ENCODE measurements at regions not wholly inside any gene's neighbourhood (a gene's known extent, or its start where the extent isn't known, plus 50 kb on each side); places are given as distances from the start of the nearest gene placed in this dataset.

- intact Hi-C loops (cut with micrococcal nuclease; ENCODE audit: unreplicated experiment): no loop called here
- no peak for DNase-seq
- Histone ChIP-seq H3K4me1 (replicated peaks; ENCODE audit: insufficient read depth) (no peaks in the 10 kb centered on the region), H3F3A (ENCODE audit: insufficient read depth, low read depth) (no peaks in the 10 kb centered on the region), H3K36me3 (ENCODE audit: low read depth) (no peaks in the 10 kb centered on the region), H3K9me2 (ENCODE audit: insufficient read depth) (no peaks in the 10 kb centered on the region), H3K4me2 (no peak overlapping the region), H3K79me2 (ENCODE audit: low read depth) (no peaks in the 10 kb centered on the region), H2AFZ (no peak overlapping the region), H3K4me3 (no peak overlapping the region), H4K20me1 (ENCODE audit: insufficient read depth) (no peaks in the 10 kb centered on the region), H3K9me3 (ENCODE audit: insufficient read depth, low read depth) (no peaks in the 10 kb centered on the region), H3K27me3 (ENCODE audit: insufficient read depth, low read depth) (no peaks in the 10 kb centered on the region), H3K27ac (no peak overlapping the region)
- ChIA-PET CTCF (no interaction called here), POLR2A (ENCODE audit: unreplicated experiment) (no interaction called here)
- TF ChIP-seq EZH2 (IDR thresholded peaks at IDR 0.05; ENCODE audit: low read depth) (no peak), CTCF (conservative IDR thresholded peaks at IDR 0.05) (no peak)
- no TSS peak for BruUV-seq (replicated peaks)
Measured at GRCh38 chr14:48490756-48491155, 815.4 kb upstream of the MDGA2 start.

- Histone ChIP-seq H4K20me1 (ENCODE audit: insufficient read depth) (no peaks in the 10 kb centered on the region), H3K4me2 (no peak overlapping the region), H2AFZ (no peak overlapping the region), H3K9me2 (ENCODE audit: insufficient read depth) (no peaks in the 10 kb centered on the region), H3K36me3 (ENCODE audit: low read depth) (no peaks in the 10 kb centered on the region), H3K4me3 (no peak overlapping the region), H3K9me3 (ENCODE audit: insufficient read depth, low read depth) (no peaks in the 10 kb centered on the region), H3K79me2 (ENCODE audit: low read depth) (no peaks in the 10 kb centered on the region), H3K27me3 (ENCODE audit: insufficient read depth, low read depth) (no peaks in the 10 kb centered on the region), H3K4me1 (replicated peaks; ENCODE audit: insufficient read depth) (no peaks in the 10 kb centered on the region), H3K27ac (no peak overlapping the region), H3F3A (ENCODE audit: insufficient read depth, low read depth) (no peaks in the 10 kb centered on the region)
- intact Hi-C loops (cut with micrococcal nuclease; ENCODE audit: unreplicated experiment): no loop called here
- DNase-seq: no peak
- ChIA-PET CTCF (no interaction called here), POLR2A (ENCODE audit: unreplicated experiment) (no interaction called here)
- no TSS peak for BruUV-seq (replicated peaks)
- no peak for TF ChIP-seq CTCF (conservative IDR thresholded peaks at IDR 0.05)
- no peak for TF ChIP-seq EZH2 (IDR thresholded peaks at IDR 0.05; ENCODE audit: low read depth)
Measured at GRCh38 chr14:48473944-48474343, 798.5 kb upstream of the MDGA2 start.

- H3F3A ChIP-seq (ENCODE audit: insufficient read depth, low read depth): no peaks in the 10 kb centered on the region
- H3K4me3 ChIP-seq: no peak overlapping the region
- H3K9me2 ChIP-seq (ENCODE audit: insufficient read depth): no peaks in the 10 kb centered on the region
- H3K36me3 ChIP-seq (ENCODE audit: low read depth): no peaks in the 10 kb centered on the region
- H3K79me2 ChIP-seq (ENCODE audit: low read depth): no peaks in the 10 kb centered on the region
- H2AFZ ChIP-seq: no peak overlapping the region
- TF ChIP-seq CTCF (conservative IDR thresholded peaks at IDR 0.05): no peak
- no peak for TF ChIP-seq EZH2 (IDR thresholded peaks at IDR 0.05; ENCODE audit: low read depth)
- intact Hi-C loops (cut with micrococcal nuclease; ENCODE audit: unreplicated experiment): no loop called here
- no peak for DNase-seq
- H3K27me3 ChIP-seq (ENCODE audit: insufficient read depth, low read depth): no peaks in the 10 kb centered on the region
- no peak overlapping the region for H3K4me2 ChIP-seq
- BruUV-seq (replicated peaks): no TSS peak
- H3K4me1 ChIP-seq (replicated peaks; ENCODE audit: insufficient read depth): no peaks in the 10 kb centered on the region
- no peaks in the 10 kb centered on the region for H3K9me3 ChIP-seq (ENCODE audit: insufficient read depth, low read depth)
- ChIA-PET POLR2A (ENCODE audit: unreplicated experiment) (no interaction called here), CTCF (no interaction called here)
- H4K20me1 ChIP-seq (ENCODE audit: insufficient read depth): no peaks in the 10 kb centered on the region
- no peak overlapping the region for H3K27ac ChIP-seq
Measured at GRCh38 chr14:48456051-48456450, 780.6 kb upstream of the MDGA2 start.

All from PC-9 (cell line).